Activated T-cell treated with anti-CD3 and anti-CD28 coated beads, Interleukin-2, amount 50 U/mL, for 48 hours (primary cell): ENCODE measurements at regions not wholly inside any gene's neighbourhood (a gene's known extent, or its start where the extent isn't known, plus 50 kb on each side); places are given as distances from the start of the nearest gene placed in this dataset.
"Not testable (repeated sequence)": the region's sequence is repeated elsewhere in the genome, so short reads cannot be mapped to it uniquely, and the experiment has no call there.

Source experiments
- DNase-seq, 2 experiments: peaks; one replicate each; pipeline ENCODE4 v3.0.0-alpha.2; 2020

DNA sequence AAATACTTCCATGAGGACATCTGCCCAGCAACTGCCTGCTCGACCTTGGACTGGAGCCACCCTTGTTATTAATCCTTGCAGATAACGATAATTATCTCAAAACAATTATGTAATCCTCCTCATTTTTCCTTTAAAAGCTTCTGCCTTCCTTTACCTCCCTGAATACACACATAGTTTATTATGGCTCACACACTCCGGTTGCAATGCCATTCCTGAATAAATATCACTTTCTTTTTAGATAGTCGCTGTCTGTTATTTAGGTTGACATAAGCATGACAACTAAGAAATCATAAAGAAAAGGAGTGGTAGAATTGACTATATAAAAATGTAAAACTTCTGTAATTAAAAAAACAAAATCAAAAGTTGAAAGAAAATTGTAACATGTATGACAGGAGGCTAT, 64.8 kb downstream of the B4GALT7 start:
- not testable (repeated sequence) for DNase-seq

DNA sequence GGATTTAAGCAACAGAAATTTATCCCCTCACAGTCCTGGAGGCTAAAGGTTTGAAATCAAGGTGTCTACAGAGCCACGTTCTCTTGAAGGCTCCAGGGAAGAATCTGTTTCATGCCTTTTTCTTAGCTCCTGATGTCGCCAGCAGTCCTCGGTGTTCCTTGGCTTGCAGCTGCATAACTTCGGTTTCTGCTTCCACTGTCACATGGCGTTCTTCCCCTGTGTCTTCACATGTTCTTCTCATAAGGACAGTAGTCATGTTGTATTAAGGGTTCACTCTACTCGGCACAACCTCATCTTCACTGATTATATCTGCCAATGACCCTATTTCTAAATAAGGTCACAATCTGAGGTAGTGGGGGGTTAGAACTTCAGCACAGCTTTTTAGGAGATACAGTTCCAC, 65.2 kb downstream of the B4GALT7 start:
- not testable (repeated sequence) for DNase-seq

DNA sequence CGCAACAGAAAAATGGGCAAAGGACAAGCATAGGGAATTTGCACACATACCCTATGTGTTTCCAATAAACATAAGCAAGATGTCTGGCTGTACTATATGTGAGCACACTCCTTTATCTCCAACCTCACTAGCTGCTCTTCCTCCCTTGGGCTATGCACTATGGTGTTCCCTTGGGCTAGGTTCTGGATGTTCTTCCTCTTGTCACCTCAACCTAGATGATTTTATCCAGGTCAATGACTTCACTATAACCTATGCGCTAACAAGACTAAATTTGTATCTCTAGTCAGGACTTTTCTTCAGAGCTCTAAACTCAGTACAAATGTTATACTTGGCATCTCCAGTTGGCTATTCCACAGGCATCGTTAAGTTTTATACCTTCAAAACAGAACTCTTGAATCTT, 66.0 kb downstream of the B4GALT7 start:
- not testable (repeated sequence) for DNase-seq

DNA sequence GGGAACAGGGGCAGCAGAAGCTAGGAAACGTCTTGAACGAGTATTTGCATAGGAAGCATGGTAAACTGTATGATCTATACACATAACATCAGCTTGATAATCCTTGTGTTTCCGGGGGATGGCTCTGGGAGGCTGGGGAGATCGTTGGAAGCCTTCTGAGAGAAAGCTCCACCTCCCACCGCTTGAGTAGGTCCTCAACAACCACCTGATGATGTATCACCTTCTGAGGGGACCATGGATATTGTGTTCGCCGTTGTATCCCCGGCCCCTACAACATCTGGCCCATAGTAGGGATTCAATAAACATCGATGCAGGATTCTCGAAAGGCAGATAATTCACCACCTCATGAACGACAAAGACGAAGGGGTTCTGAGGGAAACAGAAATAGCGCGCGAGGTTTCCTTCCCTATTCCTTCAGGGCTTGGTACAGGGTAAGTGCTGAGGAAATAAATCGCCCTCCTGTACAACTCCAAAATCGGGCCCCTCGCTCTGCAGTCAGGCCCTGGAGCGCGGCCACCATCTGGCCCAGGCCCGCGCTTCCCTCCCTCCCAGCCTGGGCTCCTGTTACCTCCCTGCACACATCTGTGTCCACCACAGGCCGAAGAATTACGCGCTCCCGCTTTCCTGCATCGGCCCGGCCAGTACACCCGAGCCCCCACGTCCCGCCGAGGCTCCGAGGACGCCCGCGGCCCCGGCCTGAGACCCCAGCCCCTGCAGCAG, 71.3 kb downstream of the B4GALT7 start:
- peak; percentile 28 to 43 for DNase-seq

DNA sequence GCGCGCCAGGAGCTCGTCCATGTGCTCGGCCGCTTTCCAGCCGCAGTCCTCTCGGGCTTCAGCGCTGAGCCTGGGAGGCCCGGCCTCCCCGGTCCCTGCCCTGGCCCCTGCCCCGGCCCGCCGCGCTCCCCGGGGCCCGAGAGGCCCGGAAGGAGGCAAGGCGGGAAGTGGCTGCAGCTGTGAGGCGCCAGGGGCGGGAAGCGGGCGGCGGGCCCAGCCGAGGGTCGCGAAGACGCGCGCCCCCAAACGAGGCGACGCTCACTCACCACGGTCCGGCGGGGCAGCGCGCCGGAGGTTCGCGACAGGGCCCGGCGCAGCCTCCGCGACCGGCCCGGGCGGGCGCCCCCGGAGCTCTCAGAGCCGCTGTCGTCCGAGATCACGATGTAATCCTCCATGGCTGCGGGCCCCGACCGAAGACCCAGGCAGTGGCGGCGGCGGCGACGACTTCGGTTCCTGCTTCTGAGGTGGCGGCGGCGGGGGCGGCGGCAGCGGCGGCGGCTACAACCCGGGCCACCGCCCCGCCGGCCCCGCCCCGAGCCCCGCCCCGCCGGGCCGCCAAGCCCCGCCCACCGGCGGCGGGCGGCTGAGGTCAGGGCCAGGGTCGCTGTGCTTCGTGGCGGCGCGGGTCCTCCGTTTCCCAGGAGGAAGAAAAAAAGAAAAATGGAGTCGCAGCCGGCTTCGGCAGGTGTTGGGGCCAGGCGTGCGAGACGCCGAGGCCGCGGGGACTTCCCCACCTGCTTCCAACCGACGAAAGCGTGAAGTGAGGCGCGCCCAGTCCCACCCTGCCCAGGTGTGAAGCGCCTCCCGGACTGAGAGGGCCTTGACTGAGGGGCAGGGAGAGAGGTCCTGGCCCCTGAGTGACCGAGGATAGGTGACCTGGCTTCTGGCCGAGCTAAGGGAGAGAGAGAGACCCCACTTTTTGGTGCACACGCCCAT, 72.1 kb downstream of the B4GALT7 start:
- DNase-seq = peak; percentile 76 to 84
